BE2C (cell line): ENCODE measurements at regions not wholly inside any gene's neighbourhood (a gene's known extent, or its start where the extent isn't known, plus 50 kb on each side); places are given as distances from the start of the nearest gene placed in this dataset.

Source experiments
- DNase-seq: peaks from one replicate; pipeline ENCODE4 v3.0.0-alpha.2; 2020
- H3K27me3 ChIP-seq: fragments of 250-450 bp; sonication (Bioruptor Pico); 2 replicates; pipeline ENCODE4 v1.5.1; 2020; ENCODE audit warnings: mild to moderate bottlenecking
- H3K36me3 ChIP-seq: fragments of 250-450 bp; sonication (Bioruptor Pico); 2 replicates; pipeline ENCODE4 v1.5.1; 2020; ENCODE audit warnings: mild to moderate bottlenecking
- H3K4me1 ChIP-seq: fragments of 250-450 bp; sonication (Bioruptor Pico); 2 replicates; pipeline ENCODE4 v1.5.1; 2020
- H3K4me3 ChIP-seq: 2 replicates; pipeline ENCODE4 v1.5.1; 2011; ENCODE audit warnings: low read depth, low read length
- H3K9me3 ChIP-seq: fragments of 250-450 bp; sonication (Bioruptor Pico); 2 replicates; pipeline ENCODE4 v1.5.1; 2020
- CTCF ChIP-seq: IDR thresholded peaks from 2 replicates; pipeline ENCODE4 v1.5.1; 2012; ENCODE audit warnings: mild to moderate bottlenecking, low read depth, low read length

DNA sequence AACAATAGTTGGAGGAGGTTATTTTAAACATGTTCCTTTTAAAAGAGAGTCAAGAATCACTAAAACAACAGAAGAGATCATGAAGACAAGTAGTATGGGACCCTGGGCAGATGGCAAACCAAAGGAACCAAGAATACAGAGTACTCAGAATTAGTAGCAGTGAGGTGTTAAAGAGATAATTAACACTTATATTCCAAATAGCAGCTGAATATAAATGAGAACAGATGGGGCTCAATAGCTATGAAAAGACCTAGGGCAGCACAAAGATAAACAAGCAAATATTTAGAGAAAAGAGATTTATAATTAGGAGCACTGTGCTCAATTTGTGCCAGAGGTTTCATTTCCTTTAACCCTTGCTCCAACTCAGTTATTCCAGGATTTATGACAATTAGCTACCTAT is 159.1 kb downstream of the FAM114A2 start:
- no peaks in the 10 kb centered on the region for H3K36me3 ChIP-seq
- no peaks in the 10 kb centered on the region; the same call in 1 of the 2 replicates for H3K9me3 ChIP-seq
- H3K4me3 ChIP-seq: no peak overlapping the region
- DNase-seq: no peak
- no peak for TF ChIP-seq CTCF
- no peaks in the 10 kb centered on the region for H3K4me1 ChIP-seq
- no peaks in the 10 kb centered on the region; the same call in none of the 2 replicates for H3K27me3 ChIP-seq

DNA sequence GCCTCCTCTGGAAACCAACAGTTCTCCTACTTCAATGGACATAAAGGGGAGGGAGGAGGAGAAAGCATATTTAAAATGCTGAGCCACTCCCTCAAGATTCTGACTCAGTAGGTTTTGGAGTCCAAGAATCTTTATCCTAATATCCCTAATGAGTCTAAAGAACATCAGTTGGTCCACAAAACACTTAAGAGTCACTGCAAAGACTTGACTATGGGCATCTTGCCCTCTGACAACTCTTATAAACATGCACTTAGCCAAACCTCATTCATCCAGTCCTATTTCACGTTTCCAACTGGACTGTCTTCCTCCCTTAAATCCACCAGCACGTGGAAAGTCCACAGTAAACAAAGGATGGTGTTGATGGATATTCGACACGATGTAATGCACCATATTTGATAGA is 172.5 kb downstream of the FAM114A2 start:
- H3K9me3 ChIP-seq: no peaks in the 10 kb centered on the region
- H3K27me3 ChIP-seq: no peaks in the 10 kb centered on the region
- TF ChIP-seq CTCF: no peak
- H3K4me1 ChIP-seq: no peaks in the 10 kb centered on the region
- H3K4me3 ChIP-seq: no peak overlapping the region
- no peak for DNase-seq
- H3K36me3 ChIP-seq: no peaks in the 10 kb centered on the region

DNA sequence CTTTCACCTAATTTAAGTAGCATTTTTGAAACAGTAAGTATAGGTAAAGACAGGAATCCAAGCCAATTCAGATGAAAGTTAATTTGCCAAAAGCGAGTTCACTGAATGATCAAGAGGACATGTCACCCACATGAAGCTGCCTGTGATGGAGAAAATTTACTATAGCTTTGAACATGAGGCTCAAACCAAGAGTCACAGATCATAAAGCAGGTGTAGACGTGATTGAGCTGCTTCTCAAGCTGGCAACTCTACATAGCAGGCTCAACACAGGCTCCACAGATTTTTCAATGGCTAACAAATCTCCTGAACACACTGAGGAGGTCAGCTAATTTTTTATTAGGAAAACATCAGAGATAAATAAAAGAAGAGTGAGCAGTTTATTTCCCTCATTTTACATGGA is 173.7 kb downstream of the FAM114A2 start:
- no peaks in the 10 kb centered on the region for H3K9me3 ChIP-seq
- H3K27me3 ChIP-seq: no peaks in the 10 kb centered on the region
- no peak overlapping the region for H3K4me3 ChIP-seq
- no peak for TF ChIP-seq CTCF
- H3K4me1 ChIP-seq: no peaks in the 10 kb centered on the region
- H3K36me3 ChIP-seq: no peaks in the 10 kb centered on the region
- no peak for DNase-seq

DNA sequence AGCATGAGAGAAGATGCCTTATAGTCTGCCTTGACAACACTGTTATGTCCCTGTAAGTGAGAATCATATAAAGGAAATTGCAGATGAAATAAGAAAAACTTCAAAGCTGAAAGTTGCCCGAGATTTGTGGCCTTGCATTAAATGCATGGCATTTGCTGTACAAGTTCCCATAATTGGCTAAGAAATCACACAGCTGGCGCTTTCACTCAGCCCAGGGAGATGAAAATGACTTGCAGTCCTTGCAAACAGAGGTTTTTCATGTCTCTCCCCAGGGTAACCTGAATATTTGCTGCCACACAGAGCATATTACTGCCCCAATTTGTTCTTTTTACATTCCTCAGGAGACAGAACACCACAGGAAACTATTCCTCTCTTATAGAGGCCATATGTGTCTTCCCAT is 174.8 kb downstream of the FAM114A2 start:
- Histone ChIP-seq H3K4me3 (no peak overlapping the region), H3K4me1 (no peaks in the 10 kb centered on the region), H3K9me3 (no peaks in the 10 kb centered on the region), H3K27me3 (no peaks in the 10 kb centered on the region; the same call in 1 of the 2 replicates), H3K36me3 (no peaks in the 10 kb centered on the region)
- TF ChIP-seq CTCF: no peak
- no peak for DNase-seq
